Stimulated activated CD4-positive, alpha-beta T cell treated with anti-CD3 and anti-CD28 coated beads, Interleukin-4, amount 100 ng/mL, for 24 hours (primary cell): ENCODE measurements at regions not wholly inside any gene's neighbourhood (a gene's known extent, or its start where the extent isn't known, plus 50 kb on each side); places are given as distances from the start of the nearest gene placed in this dataset.
A peak's percentile ranks its signal among the peaks of the same experiment; 100 is the strongest.
"Not testable (repeated sequence)": the region's sequence is repeated elsewhere in the genome, so short reads cannot be mapped to it uniquely, and the experiment has no call there.

Source experiments
- DNase-seq: peaks from one replicate; pipeline ENCODE4 v3.0.0-alpha.2; 2020

- no peak for DNase-seq
These were observed 53.7 kb downstream of the CAMK2N1 start for GRCh38 chr1:20432341-20432740.

GRCh38 chr1:20431176-20431460 is 54.9 kb downstream of the CAMK2N1 start:
- DNase-seq, result no peak

- peak; percentile 39 for DNase-seq
These were observed 55.4 kb downstream of the CAMK2N1 start for GRCh38 chr1:20430355-20431175.

GRCh38 chr1:20429296-20429695 is 56.7 kb downstream of the CAMK2N1 start:
- DNase-seq, result no peak

GRCh38 chr1:20428841-20429240 is 57.2 kb downstream of the CAMK2N1 start:
- DNase-seq, result no peak

GRCh38 chr1:20426923-20427322 is 59.1 kb downstream of the CAMK2N1 start:
- no peak for DNase-seq

- no peak for DNase-seq
These were observed 59.6 kb downstream of the CAMK2N1 start for GRCh38 chr1:20426371-20426770.

- no peak for DNase-seq
These were observed 60.4 kb downstream of the CAMK2N1 start for GRCh38 chr1:20425622-20426021.

GRCh38 chr1:20423169-20423795 is 62.7 kb downstream of the CAMK2N1 start:
- no peak for DNase-seq

- DNase-seq, result no peak
These were observed 64.6 kb downstream of the CAMK2N1 start for GRCh38 chr1:20421441-20421840.

- DNase-seq, result no peak
These were observed 68.4 kb downstream of the CAMK2N1 start for GRCh38 chr1:20417581-20417980.

GRCh38 chr1:20416706-20417105 is 69.3 kb downstream of the CAMK2N1 start:
- no peak for DNase-seq

- DNase-seq, result no peak
These were observed 72.3 kb downstream of the CAMK2N1 start for GRCh38 chr1:20413776-20414140.

- no peak for DNase-seq
These were observed 72.8 kb downstream of the CAMK2N1 start for GRCh38 chr1:20413136-20413775.

GRCh38 chr1:20411196-20411980 is 74.6 kb downstream of the CAMK2N1 start:
- DNase-seq, result no peak

- DNase-seq, result no peak
These were observed 75.5 kb downstream of the CAMK2N1 start for GRCh38 chr1:20410503-20410902.

- DNase-seq, result no peak
These were observed 76.0 kb downstream of the CAMK2N1 start for GRCh38 chr1:20409971-20410370.

GRCh38 chr1:20409012-20409411 is 77.0 kb downstream of the CAMK2N1 start:
- no peak for DNase-seq

- DNase-seq, result not testable (repeated sequence)
These were observed 77.8 kb downstream of the CAMK2N1 start for GRCh38 chr1:20408133-20408650.

- no peak for DNase-seq
These were observed 80.0 kb downstream of the CAMK2N1 start for GRCh38 chr1:20405893-20406604.

GRCh38 chr1:20405051-20405754 is 80.8 kb downstream of the CAMK2N1 start:
- no peak for DNase-seq
